ENCODE measurements at regions not wholly inside any gene's neighbourhood (a gene's known extent, or its start where the extent isn't known, plus 50 kb on each side); places are given as distances from the start of the nearest gene placed in this dataset.

- Histone ChIP-seq H3K4me2 (ENCODE audit: low read length) (no peak overlapping the region), H2AFZ (no peak overlapping the region), H3K9ac (no peak overlapping the region), H3K79me2 (no peaks in the 10 kb centered on the region), H3K4me1 (no peaks in the 10 kb centered on the region), H3K27ac (no peak overlapping the region), H3K36me3 (ENCODE audit: control insufficient read depth, insufficient read depth, low read length) (no peaks in the 10 kb centered on the region), H3K9me3 (ENCODE audit: control insufficient read depth, low read length) (no peaks in the 10 kb centered on the region), H3K4me3 (ENCODE audit: low read depth, low read length) (no peak overlapping the region), H3K27me3 (ENCODE audit: control insufficient read depth, insufficient read depth, low read length) (no peaks in the 10 kb centered on the region)
- TF ChIP-seq, protein P1, sequence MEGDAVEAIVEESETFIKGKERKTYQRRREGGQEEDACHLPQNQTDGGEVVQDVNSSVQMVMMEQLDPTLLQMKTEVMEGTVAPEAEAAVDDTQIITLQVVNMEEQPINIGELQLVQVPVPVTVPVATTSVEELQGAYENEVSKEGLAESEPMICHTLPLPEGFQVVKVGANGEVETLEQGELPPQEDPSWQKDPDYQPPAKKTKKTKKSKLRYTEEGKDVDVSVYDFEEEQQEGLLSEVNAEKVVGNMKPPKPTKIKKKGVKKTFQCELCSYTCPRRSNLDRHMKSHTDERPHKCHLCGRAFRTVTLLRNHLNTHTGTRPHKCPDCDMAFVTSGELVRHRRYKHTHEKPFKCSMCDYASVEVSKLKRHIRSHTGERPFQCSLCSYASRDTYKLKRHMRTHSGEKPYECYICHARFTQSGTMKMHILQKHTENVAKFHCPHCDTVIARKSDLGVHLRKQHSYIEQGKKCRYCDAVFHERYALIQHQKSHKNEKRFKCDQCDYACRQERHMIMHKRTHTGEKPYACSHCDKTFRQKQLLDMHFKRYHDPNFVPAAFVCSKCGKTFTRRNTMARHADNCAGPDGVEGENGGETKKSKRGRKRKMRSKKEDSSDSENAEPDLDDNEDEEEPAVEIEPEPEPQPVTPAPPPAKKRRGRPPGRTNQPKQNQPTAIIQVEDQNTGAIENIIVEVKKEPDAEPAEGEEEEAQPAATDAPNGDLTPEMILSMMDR (IDR thresholded peaks at IDR 0.05), result no peak
These were observed 54.0 kb upstream of the PDE3A start for GRCh38 chr12:20314328-20314727.

- no peaks in the 10 kb centered on the region for H3K9me3 ChIP-seq (ENCODE audit: control insufficient read depth, low read length)
- H3K4me1 ChIP-seq, result no peaks in the 10 kb centered on the region
- no peak overlapping the region for H3K4me3 ChIP-seq (ENCODE audit: low read depth, low read length)
- no peak overlapping the region for H3K27ac ChIP-seq
- no peaks in the 10 kb centered on the region for H3K36me3 ChIP-seq (ENCODE audit: control insufficient read depth, insufficient read depth, low read length)
- H3K9ac ChIP-seq, result no peak overlapping the region
- H3K4me2 ChIP-seq (ENCODE audit: low read length), result no peak overlapping the region
- no peaks in the 10 kb centered on the region for H3K79me2 ChIP-seq
- H3K27me3 ChIP-seq (ENCODE audit: control insufficient read depth, insufficient read depth, low read length), result no peaks in the 10 kb centered on the region
- no peak overlapping the region for H2AFZ ChIP-seq
- TF ChIP-seq, protein P1 (IDR thresholded peaks at IDR 0.05), result no peak
These were observed 50.8 kb upstream of the PDE3A start for GRCh38 chr12:20317554-20317953.

All from parathyroid adenoma (tissue), 2 donors.